SIG-M5 treated with dmso at 0.1 percent for 504 hours (cell line): ENCODE measurements at regions not wholly inside any gene's neighbourhood (a gene's known extent, or its start where the extent isn't known, plus 50 kb on each side); places are given as distances from the start of the nearest gene placed in this dataset.

ENCODE experiments used
- DNase-seq: peaks from one replicate; lab custom pipeline; 2025; ENCODE audit not compliant: unreplicated experiment; lab: John Stamatoyannopoulos, UW

GRCh38 chr10:10118131-10118530 is 899.5 kb upstream of the CELF2 start:
- DNase-seq = no peak

DNA sequence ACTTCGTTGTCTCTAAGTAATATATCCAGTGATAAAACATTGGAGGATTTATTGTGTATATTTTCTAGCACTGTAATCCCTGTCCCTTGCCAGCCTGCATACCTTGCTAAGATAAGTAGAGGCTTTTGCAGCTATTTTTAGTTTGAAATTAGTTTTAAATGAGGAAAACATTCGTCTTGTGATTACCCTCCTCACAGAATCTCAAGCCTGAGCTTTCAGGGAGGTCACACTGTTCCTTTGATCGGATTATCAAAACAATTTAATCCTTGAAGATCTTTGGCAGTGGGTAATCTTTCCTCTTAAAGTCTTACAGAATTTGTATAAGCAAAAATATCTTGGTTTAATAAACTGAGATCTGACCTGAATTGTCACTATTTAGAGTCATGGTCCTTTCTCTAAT is 897.0 kb upstream of the CELF2 start:
- DNase-seq = no peak

DNA sequence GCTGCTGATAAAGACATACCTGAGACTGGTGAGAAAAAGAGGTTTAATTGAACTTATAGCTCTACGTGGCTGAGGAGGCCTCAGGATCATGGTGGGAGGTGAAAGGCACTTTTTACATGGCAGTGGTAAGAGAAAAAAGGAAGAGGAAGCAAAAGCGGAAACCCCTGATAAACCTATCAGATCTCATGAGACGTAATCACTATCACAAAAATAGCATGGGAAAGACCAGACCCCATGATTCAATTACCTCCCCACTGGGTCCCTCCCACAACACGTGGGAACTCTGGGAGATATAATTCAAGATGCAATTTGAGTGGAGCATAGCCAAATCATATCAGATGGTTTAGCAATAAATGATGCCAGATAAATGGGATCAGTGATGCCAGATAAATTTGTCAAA is 892.0 kb upstream of the CELF2 start:
- no peak for DNase-seq

GRCh38 chr10:10126218-10126617 is 891.5 kb upstream of the CELF2 start:
- no peak for DNase-seq

- DNase-seq = no peak
Observed at GRCh38 chr10:10128387-10128786, 889.3 kb upstream of the CELF2 start.

DNA sequence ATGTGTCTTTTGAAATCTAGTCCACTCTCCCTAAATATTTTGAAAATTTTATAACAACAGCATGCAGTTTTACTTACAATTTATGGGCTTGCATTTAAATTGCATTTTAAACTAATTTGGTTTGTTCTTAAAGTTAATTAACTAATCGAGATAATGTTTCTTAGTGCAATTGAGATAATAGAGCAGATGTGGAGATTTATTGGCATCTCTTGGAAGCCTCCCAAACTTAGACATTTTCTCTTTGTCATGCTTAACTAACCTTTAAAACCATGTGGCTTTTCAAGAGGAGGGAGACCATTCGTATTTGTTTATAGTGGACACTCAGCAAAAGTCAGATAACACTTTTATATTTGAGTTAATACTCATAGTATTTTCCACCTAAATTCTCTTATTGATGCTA is 887.0 kb upstream of the CELF2 start:
- no peak for DNase-seq

GRCh38 chr10:10132009-10132408 is 885.7 kb upstream of the CELF2 start:
- DNase-seq = no peak

DNA sequence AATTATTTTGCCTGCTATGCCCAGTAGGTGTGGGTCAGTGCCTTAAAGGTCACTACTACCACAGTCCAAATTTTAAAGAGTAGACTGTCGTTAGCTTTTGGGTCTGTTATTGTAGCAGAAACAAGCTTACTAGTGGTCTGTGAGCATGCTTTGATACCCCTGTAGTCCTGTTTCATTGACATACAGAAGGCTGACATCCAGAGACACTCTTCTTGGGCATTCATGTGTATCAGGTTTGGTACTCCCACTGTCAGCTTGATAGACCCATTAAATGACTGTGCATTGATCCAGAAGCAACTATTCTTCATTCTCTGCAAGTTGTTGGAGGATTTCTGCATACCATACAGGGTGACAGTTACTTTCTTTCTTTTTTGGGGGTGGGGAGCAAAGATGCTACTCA is 884.4 kb upstream of the CELF2 start:
- no peak for DNase-seq

GRCh38 chr10:10138685-10139084 is 879.0 kb upstream of the CELF2 start:
- no peak for DNase-seq

GRCh38 chr10:10141782-10142382 is 875.8 kb upstream of the CELF2 start:
- no peak for DNase-seq

DNA sequence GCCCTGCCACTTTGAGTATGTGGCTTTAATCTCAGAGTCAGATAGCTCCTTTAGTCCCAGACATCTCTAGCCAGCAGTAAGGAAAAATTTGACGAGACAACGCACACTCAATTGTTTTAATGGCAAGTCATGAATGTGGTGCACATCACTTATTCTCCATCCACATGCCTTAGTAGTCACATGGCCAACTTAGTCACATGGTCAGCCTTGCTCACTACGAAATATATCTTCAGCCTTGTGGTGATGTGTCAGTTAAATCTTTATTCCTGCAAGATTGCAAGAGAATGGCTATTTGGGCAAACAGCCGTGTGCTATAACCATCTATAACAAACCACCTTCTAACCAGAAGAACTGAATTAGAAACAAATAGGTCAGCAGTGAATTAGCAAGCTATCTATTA is 871.1 kb upstream of the CELF2 start:
- DNase-seq = no peak

DNA sequence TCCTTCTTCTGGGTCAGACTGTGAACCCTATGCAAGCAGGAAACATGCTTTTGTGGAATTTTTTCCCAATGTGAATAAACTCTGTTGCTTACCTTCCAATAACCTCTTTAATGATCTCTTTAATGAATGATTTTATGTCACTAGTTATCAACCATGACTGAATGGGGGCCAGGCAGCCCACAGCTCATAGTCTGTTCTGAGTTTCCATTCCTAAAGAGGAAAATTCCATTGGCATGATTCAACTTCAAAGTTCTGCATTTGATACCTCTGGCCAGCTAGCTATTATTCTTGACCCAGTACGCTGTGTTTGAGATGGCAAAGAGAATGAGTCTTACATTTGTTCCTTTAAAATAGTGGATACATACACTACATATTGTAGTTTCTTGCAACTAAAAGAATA is 867.8 kb upstream of the CELF2 start:
- DNase-seq = no peak

GRCh38 chr10:10156917-10157600 is 860.6 kb upstream of the CELF2 start:
- no peak for DNase-seq

- no peak for DNase-seq
Observed at GRCh38 chr10:10160821-10161312, 856.8 kb upstream of the CELF2 start.

DNA sequence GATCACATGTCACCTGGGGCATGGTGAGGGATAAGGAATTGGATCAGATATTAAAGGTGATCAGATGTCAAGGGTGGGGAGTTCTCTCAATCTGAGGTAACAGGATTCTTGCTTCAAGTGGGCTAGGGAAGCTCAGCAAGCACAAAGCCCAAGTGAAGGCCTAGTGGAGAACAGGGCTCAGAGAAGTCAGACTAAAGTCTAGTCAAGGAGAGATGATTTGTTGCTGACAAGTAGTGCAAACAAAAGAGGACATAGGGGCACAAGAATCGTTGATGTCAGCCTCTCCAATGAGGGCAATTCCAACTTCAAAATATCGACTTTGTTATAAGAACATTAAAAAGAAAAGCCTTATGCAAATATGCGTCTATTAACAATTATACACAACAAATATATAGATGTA is 852.8 kb upstream of the CELF2 start:
- DNase-seq = no peak

GRCh38 chr10:10165415-10165814 is 852.3 kb upstream of the CELF2 start:
- DNase-seq = no peak

GRCh38 chr10:10178476-10178875 is 839.2 kb upstream of the CELF2 start:
- DNase-seq = no peak

GRCh38 chr10:10193848-10194247 is 823.8 kb upstream of the CELF2 start:
- no peak for DNase-seq

GRCh38 chr10:10196701-10197100 is 821.0 kb upstream of the CELF2 start:
- DNase-seq = no peak

DNA sequence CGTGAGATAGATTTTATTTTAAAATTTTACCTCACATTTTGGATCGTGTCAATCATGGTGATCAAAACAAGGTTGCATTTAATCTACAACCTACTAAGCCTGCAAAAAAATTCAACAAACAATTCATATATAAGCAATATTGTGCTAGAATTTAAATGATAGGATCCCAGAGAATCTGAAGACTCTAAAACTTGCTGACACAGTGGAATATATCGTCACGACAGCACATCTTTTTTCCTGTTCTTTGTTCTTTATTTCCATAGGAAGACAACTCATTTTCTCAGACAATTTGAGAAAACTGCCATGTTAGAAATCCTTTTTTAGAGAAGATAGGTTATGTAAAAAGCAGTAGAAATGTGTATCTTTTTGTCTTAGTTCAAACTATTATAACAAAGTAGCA is 820.2 kb upstream of the CELF2 start:
- no peak for DNase-seq

GRCh38 chr10:10198363-10198762 is 819.3 kb upstream of the CELF2 start:
- DNase-seq = no peak

GRCh38 chr10:10204415-10204814 is 813.3 kb upstream of the CELF2 start:
- no peak for DNase-seq

GRCh38 chr10:10205906-10206305 is 811.8 kb upstream of the CELF2 start:
- no peak for DNase-seq
